PC-3 (cell line): ENCODE measurements at regions not wholly inside any gene's neighbourhood (a gene's known extent, or its start where the extent isn't known, plus 50 kb on each side); places are given as distances from the start of the nearest gene placed in this dataset.

Experiments used
- ATAC-seq: fragments of 200-7000 bp; cut with Tn5 transposase; 2 replicates; pipeline ENCODE4 v1.9.1; 2020; ENCODE audit warnings: mild to moderate bottlenecking, moderate library complexity
- BruUV-seq: library from RNA; stranded (reverse); fragments of 400-500 nt; replicated peaks from 2 replicates; lab custom pipeline; 2021; lab: Mats Ljungman, UMichigan
- CTCF ChIA-PET: fragments of 300-600 bp; sonication (Branson Sonifier 250); formaldehyde crosslinking; loops from one replicate; lab custom pipeline; 2022; ENCODE audit warnings: antibody characterized with exemption; lab: Charles Lee
- POLR2A ChIA-PET: fragments of 300-600 bp; sonication (Branson Sonifier 250); formaldehyde crosslinking; loops from one replicate; lab custom pipeline; 2022; ENCODE audit warnings: antibody characterized with exemption; ENCODE audit not compliant: unreplicated experiment; lab: Charles Lee
- DNase-seq: peaks from one replicate; pipeline ENCODE4 v3.0.0-alpha.2; 2015
- H2AFZ ChIP-seq: fragments of 300-600 bp; sonication (generic); 2 replicates; pipeline ENCODE4 v1.6.0; 2016; ENCODE audit warnings: antibody characterized with exemption, low read length
- H3F3A ChIP-seq: fragments of 300-600 bp; sonication (generic); one replicate; pipeline ENCODE4 v1.6.0; 2017; ENCODE audit warnings: antibody characterized with exemption, low read length, control low read depth, mild to moderate bottlenecking; ENCODE audit not compliant: unreplicated experiment
- H3K27ac ChIP-seq: fragments of 300-600 bp; sonication (generic); 2 replicates; pipeline ENCODE4 v1.5.1; 2016; ENCODE audit warnings: mild to moderate bottlenecking, low read length
- H3K27me3 ChIP-seq: fragments of 300-600 bp; sonication (generic); 2 replicates; pipeline ENCODE4 v1.6.1; 2016; ENCODE audit warnings: low read length, mixed read lengths
- H3K36me3 ChIP-seq: fragments of 300-600 bp; sonication (generic); 2 replicates; pipeline ENCODE4 v1.6.1; 2016; ENCODE audit warnings: low read depth, mixed run types, low read length, mixed read lengths
- H3K4me1 ChIP-seq: fragments of 300-600 bp; sonication (generic); 2 replicates; pipeline ENCODE4 v1.5.1; 2016; ENCODE audit warnings: low read length; ENCODE audit not compliant: insufficient read depth
- H3K4me2 ChIP-seq: fragments of 300-600 bp; sonication (generic); 2 replicates; pipeline ENCODE4 v1.6.0; 2016; ENCODE audit warnings: low read length
- H3K4me3 ChIP-seq: fragments of 300-600 bp; sonication (generic); 2 replicates; pipeline ENCODE4 v1.5.1; 2016; ENCODE audit warnings: mild to moderate bottlenecking, low read length, mixed read lengths
- H3K79me2 ChIP-seq: fragments of 300-600 bp; sonication (generic); 2 replicates; pipeline ENCODE4 v1.6.1; 2017; ENCODE audit warnings: low read length, mixed read lengths
- H3K9ac ChIP-seq: fragments of 300-600 bp; sonication (generic); 2 replicates; pipeline ENCODE4 v1.6.0; 2016; ENCODE audit warnings: mild to moderate bottlenecking, low read length
- H3K9me2 ChIP-seq: fragments of 300-600 bp; sonication (generic); replicated peaks from 2 replicates; pipeline ENCODE4 v1.6.1; 2016; ENCODE audit warnings: mixed run types, low read length, mixed read lengths
- H3K9me3 ChIP-seq: fragments of 300-600 bp; sonication (generic); 2 replicates; pipeline ENCODE4 v1.6.1; 2016; ENCODE audit warnings: low read length, mixed read lengths
- H4K20me1 ChIP-seq: fragments of 300-600 bp; sonication (generic); 2 replicates; pipeline ENCODE4 v1.6.1; 2016; ENCODE audit warnings: low read length, mixed read lengths
- EZH2 ChIP-seq: fragments of 300-600 bp; sonication (generic); IDR thresholded peaks from one replicate; pipeline ENCODE4 v1.6.1; 2017; ENCODE audit warnings: antibody characterized with exemption, mild to moderate bottlenecking, low read length; ENCODE audit not compliant: unreplicated experiment
- EZH2phosphoT487 ChIP-seq: fragments of 300-600 bp; sonication (generic); IDR thresholded peaks from 2 replicates; pipeline ENCODE4 v1.6.1; 2018; ENCODE audit warnings: mild to moderate bottlenecking, antibody characterized with exemption, low read length, borderline replicate concordance
- intact Hi-C: fragments of 100-400 bp; cut with micrococcal nuclease; formaldehyde crosslinking; loops from 2 replicates; pipeline ENCODE4 v1.9.0; 2023
- TF ChIP-seq, protein P1 (sequence below): fragments of 300-600 bp; sonication (generic); conservative IDR thresholded peaks from 2 replicates; pipeline ENCODE4 v1.5.1; 2017; ENCODE audit warnings: antibody characterized with exemption, low read depth, mild to moderate bottlenecking, low read length

DNA sequence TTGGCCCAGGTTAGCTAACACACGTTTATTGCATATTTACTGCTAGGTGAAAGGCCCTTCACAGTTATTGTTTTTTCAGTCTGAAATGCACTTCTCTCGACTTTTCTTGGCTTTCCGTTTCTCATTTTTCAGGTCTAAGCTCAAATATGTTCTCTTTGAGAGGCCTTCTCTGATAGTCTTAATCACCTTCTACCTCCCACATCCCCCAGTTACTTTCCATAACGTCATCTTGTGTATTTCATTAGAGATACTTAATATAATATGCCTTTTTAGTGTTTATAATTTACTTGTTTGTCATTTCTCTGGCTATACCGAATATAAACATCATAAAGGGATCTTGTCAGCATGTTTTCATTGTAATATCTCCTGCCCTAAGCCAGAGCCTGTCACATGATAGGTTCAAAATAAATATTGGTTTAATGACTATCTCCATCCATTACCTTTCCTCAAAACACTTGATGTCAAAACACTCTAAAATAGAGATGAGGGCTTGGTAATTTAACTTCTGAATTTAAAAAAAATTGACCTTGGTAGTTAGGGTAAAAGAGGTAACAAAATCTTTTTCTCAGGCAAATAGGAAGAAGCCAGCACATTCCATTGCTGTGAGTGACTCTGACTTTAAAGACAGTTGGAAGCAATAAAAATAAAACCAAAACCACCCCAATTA lies 168.6 kb upstream of the RFC3 start:
- no TSS peak for BruUV-seq
- H3K27ac ChIP-seq, result peak overlapping the region; percentile 5; the same call in 1 of the 2 replicates
- no peaks in the 10 kb centered on the region for H3K36me3 ChIP-seq
- DNase-seq (peak; percentile 38), ATAC-seq (peak; percentile 76)
- TF ChIP-seq EZH2phosphoT487 (no peak), EZH2 (no peak)
- TF ChIP-seq, protein P1, sequence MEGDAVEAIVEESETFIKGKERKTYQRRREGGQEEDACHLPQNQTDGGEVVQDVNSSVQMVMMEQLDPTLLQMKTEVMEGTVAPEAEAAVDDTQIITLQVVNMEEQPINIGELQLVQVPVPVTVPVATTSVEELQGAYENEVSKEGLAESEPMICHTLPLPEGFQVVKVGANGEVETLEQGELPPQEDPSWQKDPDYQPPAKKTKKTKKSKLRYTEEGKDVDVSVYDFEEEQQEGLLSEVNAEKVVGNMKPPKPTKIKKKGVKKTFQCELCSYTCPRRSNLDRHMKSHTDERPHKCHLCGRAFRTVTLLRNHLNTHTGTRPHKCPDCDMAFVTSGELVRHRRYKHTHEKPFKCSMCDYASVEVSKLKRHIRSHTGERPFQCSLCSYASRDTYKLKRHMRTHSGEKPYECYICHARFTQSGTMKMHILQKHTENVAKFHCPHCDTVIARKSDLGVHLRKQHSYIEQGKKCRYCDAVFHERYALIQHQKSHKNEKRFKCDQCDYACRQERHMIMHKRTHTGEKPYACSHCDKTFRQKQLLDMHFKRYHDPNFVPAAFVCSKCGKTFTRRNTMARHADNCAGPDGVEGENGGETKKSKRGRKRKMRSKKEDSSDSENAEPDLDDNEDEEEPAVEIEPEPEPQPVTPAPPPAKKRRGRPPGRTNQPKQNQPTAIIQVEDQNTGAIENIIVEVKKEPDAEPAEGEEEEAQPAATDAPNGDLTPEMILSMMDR, result no peak
- ChIA-PET CTCF (no interaction called here), POLR2A (no interaction called here)
- peaks cover 10% of the 10 kb centered on the region for H3K4me1 ChIP-seq
- H3K9me2 ChIP-seq, result no peaks in the 10 kb centered on the region
- no peaks in the 10 kb centered on the region for H3K27me3 ChIP-seq
- no peak overlapping the region for H2AFZ ChIP-seq
- no peak overlapping the region for H3K9ac ChIP-seq
- H4K20me1 ChIP-seq, result no peaks in the 10 kb centered on the region
- no peaks in the 10 kb centered on the region for H3K79me2 ChIP-seq
- no peaks in the 10 kb centered on the region for H3F3A ChIP-seq
- H3K4me3 ChIP-seq, result no peak overlapping the region
- no peaks in the 10 kb centered on the region for H3K9me3 ChIP-seq
- intact Hi-C loops, result no loop called here
- peak overlapping the region; percentile 39; the same call in 1 of the 2 replicates for H3K4me2 ChIP-seq

DNA sequence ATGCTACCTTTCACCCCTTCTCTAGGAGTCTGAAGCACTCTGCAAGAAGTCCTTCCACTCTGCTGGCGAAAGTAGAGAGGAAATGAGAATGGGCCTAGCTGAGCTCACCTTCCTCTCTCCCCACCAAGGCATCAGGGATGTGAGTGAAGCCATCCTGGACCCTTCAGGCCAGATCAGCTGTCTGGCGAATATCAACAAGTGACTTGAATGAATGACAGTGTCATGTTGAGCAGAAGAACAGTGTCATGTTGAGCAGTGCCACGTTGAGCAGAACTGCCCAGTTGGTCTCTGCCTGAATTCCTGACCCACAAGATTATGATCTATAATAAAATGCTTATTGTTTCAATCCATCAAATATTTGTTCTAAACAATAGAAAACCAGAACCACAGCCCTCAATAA lies 166.2 kb upstream of the RFC3 start:
- no peak overlapping the region for H3K27ac ChIP-seq
- no TSS peak for BruUV-seq
- intact Hi-C loops, result no loop called here
- H3K27me3 ChIP-seq, result no peaks in the 10 kb centered on the region
- TF ChIP-seq EZH2phosphoT487 (no peak), EZH2 (no peak)
- TF ChIP-seq, protein P1, result no peak
- H3K36me3 ChIP-seq, result no peaks in the 10 kb centered on the region
- no peaks in the 10 kb centered on the region for H3K9me2 ChIP-seq
- no peaks in the 10 kb centered on the region for H3F3A ChIP-seq
- H3K4me2 ChIP-seq, result no peak overlapping the region
- ChIA-PET CTCF (no interaction called here), POLR2A (no interaction called here)
- H3K4me1 ChIP-seq, result peaks cover 10% of the 10 kb centered on the region
- H3K4me3 ChIP-seq, result no peak overlapping the region
- H2AFZ ChIP-seq, result no peak overlapping the region
- no peaks in the 10 kb centered on the region for H3K79me2 ChIP-seq
- no peak for DNase-seq
- H3K9ac ChIP-seq, result no peak overlapping the region
- H3K9me3 ChIP-seq, result no peaks in the 10 kb centered on the region
- no peak for ATAC-seq
- no peaks in the 10 kb centered on the region for H4K20me1 ChIP-seq

DNA sequence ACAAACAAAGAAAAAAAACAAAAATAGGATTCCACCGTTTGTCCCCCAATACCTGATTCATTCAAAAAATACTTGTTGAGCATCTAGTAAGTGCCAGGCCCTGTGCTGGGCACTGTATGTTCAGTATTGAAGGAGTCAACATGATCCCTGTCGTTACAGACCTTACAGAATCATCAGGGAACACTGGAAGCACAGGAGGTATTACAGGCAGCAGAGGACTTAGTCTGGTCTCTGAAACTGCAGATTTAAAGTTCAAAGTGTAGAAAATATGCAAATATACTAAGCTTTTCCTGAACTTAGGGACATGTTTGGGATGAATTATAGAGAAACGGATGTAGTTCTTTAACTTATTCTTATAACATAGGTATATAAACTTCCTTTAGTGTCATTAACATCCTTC lies 160.7 kb upstream of the RFC3 start:
- no peak overlapping the region for H3K27ac ChIP-seq
- H3K9me2 ChIP-seq, result no peaks in the 10 kb centered on the region
- no TSS peak for BruUV-seq
- no peak for ATAC-seq
- no peak overlapping the region for H3K9ac ChIP-seq
- no peaks in the 10 kb centered on the region for H3K4me1 ChIP-seq
- H3K79me2 ChIP-seq, result no peaks in the 10 kb centered on the region
- CTCF ChIA-PET, result no interaction called here
- H3K27me3 ChIP-seq, result no peaks in the 10 kb centered on the region
- no peak overlapping the region for H2AFZ ChIP-seq
- no peaks in the 10 kb centered on the region for H3K9me3 ChIP-seq
- POLR2A ChIA-PET, result no interaction called here
- H3K36me3 ChIP-seq, result no peaks in the 10 kb centered on the region
- H4K20me1 ChIP-seq, result no peaks in the 10 kb centered on the region
- no peak overlapping the region for H3K4me3 ChIP-seq
- intact Hi-C loops, result no loop called here
- TF ChIP-seq EZH2phosphoT487 (no peak), EZH2 (no peak)
- TF ChIP-seq, protein P1, result no peak
- H3K4me2 ChIP-seq, result no peak overlapping the region
- DNase-seq, result no peak
- no peaks in the 10 kb centered on the region for H3F3A ChIP-seq
